K562 (cell line): ENCODE measurements at regions not wholly inside any gene's neighbourhood (a gene's known extent, or its start where the extent isn't known, plus 50 kb on each side); places are given as distances from the start of the nearest gene placed in this dataset.

Source experiments
- CBX2 ChIP-seq: fragments of 200-600 bp; sonication (generic); IDR thresholded peaks from one replicate; pipeline ENCODE4 v1.6.1; 2012; ENCODE audit warnings: mild to moderate bottlenecking, low read length, inconsistent platforms; ENCODE audit not compliant: insufficient read depth, poor library complexity, severe bottlenecking
- FIP1L1 ChIP-seq: fragments of 200-400 bp; formaldehyde crosslinking; IDR thresholded peaks from 2 replicates; pipeline ENCODE4 v1.6.1; 2018; ENCODE audit warnings: mild to moderate bottlenecking, low read depth, low read length; ENCODE audit not compliant: poor library complexity, severe bottlenecking
- SMARCA5 ChIP-seq: fragments of 450-650 bp; IDR thresholded peaks from 2 replicates; pipeline ENCODE4 v1.6.1; 2016
- YY1 ChIP-seq, 3 experiments: IDR thresholded peaks; 2 replicates each; pipeline ENCODE4 v1.6.1; 2011; ENCODE audit warnings: low read length in 2 of 3, mild to moderate bottlenecking in 2 of 3, moderate library complexity in 2 of 3, borderline replicate concordance in 1 of 3, control low read depth in 1 of 3, low read depth in 1 of 3; ENCODE audit not compliant: insufficient read depth in 3 of 3, insufficient replicate concordance in 2 of 3, control insufficient read depth in 1 of 3, insufficient read length in 1 of 3; ENCODE audit errors: extremely low read depth in 1 of 3
- TF ChIP-seq, protein P1 (sequence below): fragments of 200-600 bp; sonication (generic); IDR thresholded peaks from one replicate; pipeline ENCODE4 v1.6.1; 2012; ENCODE audit warnings: mild to moderate bottlenecking, low read depth, low read length, inconsistent platforms
- TF ChIP-seq, protein P2 (sequence below): fragments of 250-450 bp; sonication (Bioruptor Pico); IDR thresholded peaks from 2 replicates; pipeline ENCODE4 v1.4.0; 2020; ENCODE audit warnings: mild to moderate bottlenecking
- TF ChIP-seq, protein P3 (sequence below), 2 experiments: IDR thresholded peaks in 1 of 2; conservative IDR thresholded peaks in 1 of 2; 2 replicates each; pipeline ENCODE4 v1.6.1; 2016; ENCODE audit warnings: low read depth in 2 of 2, mild to moderate bottlenecking in 1 of 2, missing compliant biosample characterization in 1 of 2, missing genetic modification characterization in 1 of 2, moderate library complexity in 1 of 2
- TF ChIP-seq, protein P4 (sequence below): sonication (generic); formaldehyde crosslinking; IDR thresholded peaks from 2 replicates; pipeline ENCODE4 v1.8.0; 2023; ENCODE audit warnings: mild to moderate bottlenecking, missing genetic modification reagents

DNA sequence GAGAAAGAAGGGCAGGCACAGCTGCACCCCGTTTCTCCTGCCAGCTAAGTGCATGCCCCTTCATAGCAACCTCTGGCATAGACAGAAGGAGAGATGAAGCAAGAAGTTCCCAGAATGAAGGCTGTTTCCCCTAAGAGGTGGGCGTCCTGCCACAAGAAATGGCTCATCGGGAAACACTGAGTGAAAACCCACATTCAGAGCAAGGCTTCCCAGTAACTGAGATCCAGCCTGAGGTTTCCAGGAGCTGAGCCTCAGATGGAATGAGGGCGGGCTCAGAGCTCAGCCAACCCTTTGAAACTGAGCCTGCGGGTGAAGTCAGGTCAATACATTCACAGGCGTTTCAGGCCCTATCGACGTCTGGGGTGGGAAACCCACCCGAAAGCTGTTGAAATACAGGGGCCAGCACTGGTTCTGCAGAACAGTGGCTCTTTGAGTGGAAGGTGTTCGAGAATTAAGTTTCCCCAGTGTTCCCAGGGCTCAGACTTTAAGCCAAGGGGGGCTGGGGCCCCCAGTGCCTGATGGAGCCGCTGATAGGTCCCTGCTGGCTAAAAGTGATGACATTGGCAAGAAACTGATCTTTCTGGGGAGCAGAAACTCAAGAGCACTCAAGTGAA, 510.2 kb downstream of the RPS24 start (continued):
- TF ChIP-seq, protein P1, sequence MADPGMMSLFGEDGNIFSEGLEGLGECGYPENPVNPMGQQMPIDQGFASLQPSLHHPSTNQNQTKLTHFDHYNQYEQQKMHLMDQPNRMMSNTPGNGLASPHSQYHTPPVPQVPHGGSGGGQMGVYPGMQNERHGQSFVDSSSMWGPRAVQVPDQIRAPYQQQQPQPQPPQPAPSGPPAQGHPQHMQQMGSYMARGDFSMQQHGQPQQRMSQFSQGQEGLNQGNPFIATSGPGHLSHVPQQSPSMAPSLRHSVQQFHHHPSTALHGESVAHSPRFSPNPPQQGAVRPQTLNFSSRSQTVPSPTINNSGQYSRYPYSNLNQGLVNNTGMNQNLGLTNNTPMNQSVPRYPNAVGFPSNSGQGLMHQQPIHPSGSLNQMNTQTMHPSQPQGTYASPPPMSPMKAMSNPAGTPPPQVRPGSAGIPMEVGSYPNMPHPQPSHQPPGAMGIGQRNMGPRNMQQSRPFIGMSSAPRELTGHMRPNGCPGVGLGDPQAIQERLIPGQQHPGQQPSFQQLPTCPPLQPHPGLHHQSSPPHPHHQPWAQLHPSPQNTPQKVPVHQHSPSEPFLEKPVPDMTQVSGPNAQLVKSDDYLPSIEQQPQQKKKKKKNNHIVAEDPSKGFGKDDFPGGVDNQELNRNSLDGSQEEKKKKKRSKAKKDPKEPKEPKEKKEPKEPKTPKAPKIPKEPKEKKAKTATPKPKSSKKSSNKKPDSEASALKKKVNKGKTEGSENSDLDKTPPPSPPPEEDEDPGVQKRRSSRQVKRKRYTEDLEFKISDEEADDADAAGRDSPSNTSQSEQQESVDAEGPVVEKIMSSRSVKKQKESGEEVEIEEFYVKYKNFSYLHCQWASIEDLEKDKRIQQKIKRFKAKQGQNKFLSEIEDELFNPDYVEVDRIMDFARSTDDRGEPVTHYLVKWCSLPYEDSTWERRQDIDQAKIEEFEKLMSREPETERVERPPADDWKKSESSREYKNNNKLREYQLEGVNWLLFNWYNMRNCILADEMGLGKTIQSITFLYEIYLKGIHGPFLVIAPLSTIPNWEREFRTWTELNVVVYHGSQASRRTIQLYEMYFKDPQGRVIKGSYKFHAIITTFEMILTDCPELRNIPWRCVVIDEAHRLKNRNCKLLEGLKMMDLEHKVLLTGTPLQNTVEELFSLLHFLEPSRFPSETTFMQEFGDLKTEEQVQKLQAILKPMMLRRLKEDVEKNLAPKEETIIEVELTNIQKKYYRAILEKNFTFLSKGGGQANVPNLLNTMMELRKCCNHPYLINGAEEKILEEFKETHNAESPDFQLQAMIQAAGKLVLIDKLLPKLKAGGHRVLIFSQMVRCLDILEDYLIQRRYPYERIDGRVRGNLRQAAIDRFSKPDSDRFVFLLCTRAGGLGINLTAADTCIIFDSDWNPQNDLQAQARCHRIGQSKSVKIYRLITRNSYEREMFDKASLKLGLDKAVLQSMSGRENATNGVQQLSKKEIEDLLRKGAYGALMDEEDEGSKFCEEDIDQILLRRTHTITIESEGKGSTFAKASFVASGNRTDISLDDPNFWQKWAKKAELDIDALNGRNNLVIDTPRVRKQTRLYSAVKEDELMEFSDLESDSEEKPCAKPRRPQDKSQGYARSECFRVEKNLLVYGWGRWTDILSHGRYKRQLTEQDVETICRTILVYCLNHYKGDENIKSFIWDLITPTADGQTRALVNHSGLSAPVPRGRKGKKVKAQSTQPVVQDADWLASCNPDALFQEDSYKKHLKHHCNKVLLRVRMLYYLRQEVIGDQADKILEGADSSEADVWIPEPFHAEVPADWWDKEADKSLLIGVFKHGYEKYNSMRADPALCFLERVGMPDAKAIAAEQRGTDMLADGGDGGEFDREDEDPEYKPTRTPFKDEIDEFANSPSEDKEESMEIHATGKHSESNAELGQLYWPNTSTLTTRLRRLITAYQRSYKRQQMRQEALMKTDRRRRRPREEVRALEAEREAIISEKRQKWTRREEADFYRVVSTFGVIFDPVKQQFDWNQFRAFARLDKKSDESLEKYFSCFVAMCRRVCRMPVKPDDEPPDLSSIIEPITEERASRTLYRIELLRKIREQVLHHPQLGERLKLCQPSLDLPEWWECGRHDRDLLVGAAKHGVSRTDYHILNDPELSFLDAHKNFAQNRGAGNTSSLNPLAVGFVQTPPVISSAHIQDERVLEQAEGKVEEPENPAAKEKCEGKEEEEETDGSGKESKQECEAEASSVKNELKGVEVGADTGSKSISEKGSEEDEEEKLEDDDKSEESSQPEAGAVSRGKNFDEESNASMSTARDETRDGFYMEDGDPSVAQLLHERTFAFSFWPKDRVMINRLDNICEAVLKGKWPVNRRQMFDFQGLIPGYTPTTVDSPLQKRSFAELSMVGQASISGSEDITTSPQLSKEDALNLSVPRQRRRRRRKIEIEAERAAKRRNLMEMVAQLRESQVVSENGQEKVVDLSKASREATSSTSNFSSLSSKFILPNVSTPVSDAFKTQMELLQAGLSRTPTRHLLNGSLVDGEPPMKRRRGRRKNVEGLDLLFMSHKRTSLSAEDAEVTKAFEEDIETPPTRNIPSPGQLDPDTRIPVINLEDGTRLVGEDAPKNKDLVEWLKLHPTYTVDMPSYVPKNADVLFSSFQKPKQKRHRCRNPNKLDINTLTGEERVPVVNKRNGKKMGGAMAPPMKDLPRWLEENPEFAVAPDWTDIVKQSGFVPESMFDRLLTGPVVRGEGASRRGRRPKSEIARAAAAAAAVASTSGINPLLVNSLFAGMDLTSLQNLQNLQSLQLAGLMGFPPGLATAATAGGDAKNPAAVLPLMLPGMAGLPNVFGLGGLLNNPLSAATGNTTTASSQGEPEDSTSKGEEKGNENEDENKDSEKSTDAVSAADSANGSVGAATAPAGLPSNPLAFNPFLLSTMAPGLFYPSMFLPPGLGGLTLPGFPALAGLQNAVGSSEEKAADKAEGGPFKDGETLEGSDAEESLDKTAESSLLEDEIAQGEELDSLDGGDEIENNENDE: no peak
- TF ChIP-seq YY1 (IDR thresholded peaks at IDR 0.05; ENCODE audit: borderline replicate concordance in 1 of 3, control insufficient read depth in 1 of 3, extremely low read depth in 1 of 3, insufficient read depth in 3 of 3, insufficient read length in 1 of 3, insufficient replicate concordance in 2 of 3, low read depth in 1 of 3, low read length in 2 of 3) (no peak), CBX2 (no peak), SMARCA5 (no peak), FIP1L1 (no peak)
- TF ChIP-seq, protein P2, sequence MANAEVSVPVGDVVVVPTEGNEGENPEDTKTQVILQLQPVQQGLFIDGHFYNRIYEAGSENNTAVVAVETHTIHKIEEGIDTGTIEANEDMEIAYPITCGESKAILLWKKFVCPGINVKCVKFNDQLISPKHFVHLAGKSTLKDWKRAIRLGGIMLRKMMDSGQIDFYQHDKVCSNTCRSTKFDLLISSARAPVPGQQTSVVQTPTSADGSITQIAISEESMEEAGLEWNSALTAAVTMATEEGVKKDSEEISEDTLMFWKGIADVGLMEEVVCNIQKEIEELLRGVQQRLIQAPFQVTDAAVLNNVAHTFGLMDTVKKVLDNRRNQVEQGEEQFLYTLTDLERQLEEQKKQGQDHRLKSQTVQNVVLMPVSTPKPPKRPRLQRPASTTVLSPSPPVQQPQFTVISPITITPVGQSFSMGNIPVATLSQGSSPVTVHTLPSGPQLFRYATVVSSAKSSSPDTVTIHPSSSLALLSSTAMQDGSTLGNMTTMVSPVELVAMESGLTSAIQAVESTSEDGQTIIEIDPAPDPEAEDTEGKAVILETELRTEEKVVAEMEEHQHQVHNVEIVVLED (CRISPR knock-in tag): no peak
- TF ChIP-seq, protein P3, sequence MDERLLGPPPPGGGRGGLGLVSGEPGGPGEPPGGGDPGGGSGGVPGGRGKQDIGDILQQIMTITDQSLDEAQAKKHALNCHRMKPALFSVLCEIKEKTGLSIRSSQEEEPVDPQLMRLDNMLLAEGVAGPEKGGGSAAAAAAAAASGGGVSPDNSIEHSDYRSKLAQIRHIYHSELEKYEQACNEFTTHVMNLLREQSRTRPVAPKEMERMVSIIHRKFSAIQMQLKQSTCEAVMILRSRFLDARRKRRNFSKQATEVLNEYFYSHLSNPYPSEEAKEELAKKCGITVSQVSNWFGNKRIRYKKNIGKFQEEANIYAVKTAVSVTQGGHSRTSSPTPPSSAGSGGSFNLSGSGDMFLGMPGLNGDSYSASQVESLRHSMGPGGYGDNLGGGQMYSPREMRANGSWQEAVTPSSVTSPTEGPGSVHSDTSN (CRISPR knock-in tag; IDR thresholded peaks at IDR 0.05; ENCODE audit: low read depth): no peak
- TF ChIP-seq, protein P3 (tag; conservative IDR thresholded peaks at IDR 0.05; ENCODE audit: low read depth): no peak
- TF ChIP-seq, protein P4, sequence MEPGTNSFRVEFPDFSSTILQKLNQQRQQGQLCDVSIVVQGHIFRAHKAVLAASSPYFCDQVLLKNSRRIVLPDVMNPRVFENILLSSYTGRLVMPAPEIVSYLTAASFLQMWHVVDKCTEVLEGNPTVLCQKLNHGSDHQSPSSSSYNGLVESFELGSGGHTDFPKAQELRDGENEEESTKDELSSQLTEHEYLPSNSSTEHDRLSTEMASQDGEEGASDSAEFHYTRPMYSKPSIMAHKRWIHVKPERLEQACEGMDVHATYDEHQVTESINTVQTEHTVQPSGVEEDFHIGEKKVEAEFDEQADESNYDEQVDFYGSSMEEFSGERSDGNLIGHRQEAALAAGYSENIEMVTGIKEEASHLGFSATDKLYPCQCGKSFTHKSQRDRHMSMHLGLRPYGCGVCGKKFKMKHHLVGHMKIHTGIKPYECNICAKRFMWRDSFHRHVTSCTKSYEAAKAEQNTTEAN (CRISPR knock-in tag): no peak
